Activated CD8-positive, alpha-beta T cell treated with anti-CD3 and anti-CD28 coated beads for 36 hours (primary cell): ENCODE measurements at regions not wholly inside any gene's neighbourhood (a gene's known extent, or its start where the extent isn't known, plus 50 kb on each side); places are given as distances from the start of the nearest gene placed in this dataset.

ENCODE experiments used
- ATAC-seq: fragments of 200-7000 bp; cut with Tn5 transposase; one replicate; pipeline ENCODE4 v1.10.0; 2021; ENCODE audit warnings: mild to moderate bottlenecking, moderate library complexity
- CTCF ChIA-PET: fragments of 350-600 bp; sonication (Branson Sonifier 250); formaldehyde crosslinking; loops from one replicate; lab custom pipeline; 2021; ENCODE audit warnings: antibody characterized with exemption; lab: Charles Lee
- POLR2A ChIA-PET: fragments of 350-600 bp; sonication (Branson Sonifier 250); formaldehyde crosslinking; loops from one replicate; lab custom pipeline; 2021; ENCODE audit warnings: antibody characterized with exemption; lab: Charles Lee
- DNase-seq: peaks from one replicate; pipeline ENCODE4 v3.0.0-alpha.2; 2020
- H3K27ac Mint-ChIP-seq: one replicate; pipeline ENCODE4 v1.8.0; 2021; ENCODE audit warnings: mild to moderate bottlenecking, mixed read lengths
- H3K27me3 Mint-ChIP-seq: one replicate; pipeline ENCODE4 v1.8.0; 2021; ENCODE audit warnings: mixed read lengths
- H3K36me3 Mint-ChIP-seq: one replicate; pipeline ENCODE4 v1.8.0; 2021; ENCODE audit warnings: low read depth, mixed read lengths
- H3K4me1 Mint-ChIP-seq: one replicate; pipeline ENCODE4 v1.8.0; 2021; ENCODE audit warnings: low read depth, mixed read lengths
- H3K4me3 Mint-ChIP-seq: one replicate; pipeline ENCODE4 v1.8.0; 2021; ENCODE audit warnings: mild to moderate bottlenecking, moderate library complexity, mixed read lengths
- H3K9me3 Mint-ChIP-seq: one replicate; pipeline ENCODE4 v1.8.0; 2021; ENCODE audit warnings: mixed read lengths
- intact Hi-C: fragments of 100-400 bp; cut with micrococcal nuclease; formaldehyde crosslinking; loops from one replicate; pipeline ENCODE4 v1.10.0; 2022
- TF ChIP-seq, protein P1 (sequence below): fragments of 200-600 bp; IDR thresholded peaks from one replicate; pipeline ENCODE4 v1.8.0; 2022; ENCODE audit warnings: antibody characterized with exemption, mild to moderate bottlenecking

DNA sequence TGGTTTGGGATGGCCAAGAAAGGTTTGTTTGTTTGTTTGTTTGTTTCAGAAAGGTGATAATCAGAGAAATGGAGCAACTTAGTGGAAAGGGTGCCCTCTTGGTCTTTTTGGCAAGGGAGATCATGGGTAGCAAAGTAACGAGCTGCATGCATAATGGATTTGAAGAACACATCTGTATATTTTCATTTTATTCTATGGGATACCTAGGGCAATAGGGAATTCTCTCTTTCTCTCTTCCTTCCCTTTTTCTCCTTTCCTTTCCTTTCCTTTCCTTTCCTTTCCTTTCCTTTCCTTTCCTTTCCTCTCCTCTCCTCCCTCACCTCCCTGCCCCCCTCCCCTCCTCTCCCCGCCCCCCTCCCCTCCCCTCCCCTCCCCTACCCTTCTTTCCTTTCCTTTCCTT is 492.1 kb downstream of the NEBL start:
- peaks cover 2% of the 10 kb centered on the region for H3K9me3 Mint-ChIP-seq
- no peak overlapping the region for H3K27ac Mint-ChIP-seq
- TF ChIP-seq, protein P1, sequence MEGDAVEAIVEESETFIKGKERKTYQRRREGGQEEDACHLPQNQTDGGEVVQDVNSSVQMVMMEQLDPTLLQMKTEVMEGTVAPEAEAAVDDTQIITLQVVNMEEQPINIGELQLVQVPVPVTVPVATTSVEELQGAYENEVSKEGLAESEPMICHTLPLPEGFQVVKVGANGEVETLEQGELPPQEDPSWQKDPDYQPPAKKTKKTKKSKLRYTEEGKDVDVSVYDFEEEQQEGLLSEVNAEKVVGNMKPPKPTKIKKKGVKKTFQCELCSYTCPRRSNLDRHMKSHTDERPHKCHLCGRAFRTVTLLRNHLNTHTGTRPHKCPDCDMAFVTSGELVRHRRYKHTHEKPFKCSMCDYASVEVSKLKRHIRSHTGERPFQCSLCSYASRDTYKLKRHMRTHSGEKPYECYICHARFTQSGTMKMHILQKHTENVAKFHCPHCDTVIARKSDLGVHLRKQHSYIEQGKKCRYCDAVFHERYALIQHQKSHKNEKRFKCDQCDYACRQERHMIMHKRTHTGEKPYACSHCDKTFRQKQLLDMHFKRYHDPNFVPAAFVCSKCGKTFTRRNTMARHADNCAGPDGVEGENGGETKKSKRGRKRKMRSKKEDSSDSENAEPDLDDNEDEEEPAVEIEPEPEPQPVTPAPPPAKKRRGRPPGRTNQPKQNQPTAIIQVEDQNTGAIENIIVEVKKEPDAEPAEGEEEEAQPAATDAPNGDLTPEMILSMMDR = no peak
- ATAC-seq (no peak), DNase-seq (no peak)
- CTCF ChIA-PET = no interaction called here
- no peaks in the 10 kb centered on the region for H3K36me3 Mint-ChIP-seq
- H3K27me3 Mint-ChIP-seq = no peaks in the 10 kb centered on the region
- POLR2A ChIA-PET = no interaction called here
- H3K4me1 Mint-ChIP-seq = no peaks in the 10 kb centered on the region
- intact Hi-C loops = no loop called here
- no peak overlapping the region for H3K4me3 Mint-ChIP-seq

DNA sequence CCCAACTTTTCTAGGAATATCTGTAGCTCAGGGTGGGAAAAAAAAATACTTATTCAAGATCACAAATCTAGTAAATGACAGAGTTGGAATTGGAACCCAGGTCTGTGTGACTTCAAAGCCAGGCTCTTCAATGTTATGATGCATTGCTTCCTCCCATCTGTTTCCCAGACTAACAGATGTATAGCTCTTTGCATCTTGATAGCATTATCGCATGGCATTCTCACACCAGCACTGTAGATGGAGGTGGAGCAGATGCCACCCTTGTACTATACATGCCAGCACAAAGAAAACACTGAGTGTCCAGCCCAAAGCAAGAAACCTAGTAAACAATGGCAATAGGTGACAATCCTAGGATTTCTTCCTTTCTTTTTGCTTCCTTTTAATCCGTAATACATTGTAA is 497.3 kb downstream of the NEBL start:
- Mint-ChIP-seq H3K4me1 (no peaks in the 10 kb centered on the region), H3K36me3 (no peaks in the 10 kb centered on the region), H3K4me3 (no peak overlapping the region), H3K9me3 (peaks cover 2% of the 10 kb centered on the region), H3K27ac (no peak overlapping the region), H3K27me3 (no peaks in the 10 kb centered on the region)
- intact Hi-C loops = no loop called here
- ChIA-PET POLR2A (no interaction called here), CTCF (no interaction called here)
- ATAC-seq = no peak
- TF ChIP-seq, protein P1 = no peak
- DNase-seq = no peak

DNA sequence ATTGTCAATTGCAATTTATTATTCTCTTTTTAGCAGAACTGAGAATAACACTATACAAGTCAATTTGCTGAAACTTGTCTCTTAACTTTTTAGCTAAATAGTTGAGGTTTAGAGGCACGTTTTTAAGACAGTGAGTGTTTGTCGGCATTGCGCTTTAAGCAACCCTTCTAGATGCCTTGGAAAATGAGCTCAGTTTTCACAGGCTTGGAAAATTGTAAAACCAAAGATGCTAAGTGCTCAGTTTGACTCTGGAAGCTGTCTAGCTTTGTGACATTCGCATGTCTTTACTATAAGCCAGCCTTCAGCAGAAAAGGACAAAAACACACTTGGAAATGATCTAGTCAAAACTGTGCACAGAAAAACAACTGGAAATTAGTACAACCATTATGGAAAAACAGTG is 500.4 kb downstream of the NEBL start:
- Mint-ChIP-seq H3K36me3 (no peaks in the 10 kb centered on the region), H3K4me1 (no peaks in the 10 kb centered on the region), H3K9me3 (peaks cover 2% of the 10 kb centered on the region), H3K4me3 (no peak overlapping the region), H3K27ac (no peak overlapping the region), H3K27me3 (no peaks in the 10 kb centered on the region)
- ChIA-PET POLR2A (no interaction called here), CTCF (no interaction called here)
- intact Hi-C loops = no loop called here
- DNase-seq (no peak), ATAC-seq (no peak)
- TF ChIP-seq, protein P1 = no peak

DNA sequence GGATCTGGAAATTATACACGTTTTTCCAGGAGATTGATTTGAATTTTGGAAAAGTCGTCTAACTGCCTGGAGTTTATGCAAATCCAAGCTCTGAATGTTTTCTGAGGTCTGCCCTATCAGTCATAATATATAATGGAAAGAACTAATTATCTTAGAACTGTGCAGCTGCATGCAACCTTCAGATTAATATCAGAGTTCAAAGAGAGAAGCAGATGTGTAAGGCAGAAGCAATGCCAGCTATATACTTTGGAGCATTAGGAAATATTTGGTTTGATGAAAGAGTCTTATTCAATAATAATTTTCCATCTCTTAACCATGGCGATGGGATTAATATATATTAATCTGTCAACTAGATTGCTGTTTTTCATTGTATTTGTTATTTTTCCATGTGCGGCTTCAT is 500.9 kb downstream of the NEBL start:
- POLR2A ChIA-PET = no interaction called here
- TF ChIP-seq, protein P1 = no peak
- Mint-ChIP-seq H3K4me1 (no peaks in the 10 kb centered on the region), H3K4me3 (no peak overlapping the region), H3K36me3 (no peaks in the 10 kb centered on the region), H3K9me3 (peaks cover 2% of the 10 kb centered on the region), H3K27ac (no peak overlapping the region), H3K27me3 (no peaks in the 10 kb centered on the region)
- intact Hi-C loops = no loop called here
- no peak for DNase-seq
- CTCF ChIA-PET = no interaction called here
- ATAC-seq = no peak

DNA sequence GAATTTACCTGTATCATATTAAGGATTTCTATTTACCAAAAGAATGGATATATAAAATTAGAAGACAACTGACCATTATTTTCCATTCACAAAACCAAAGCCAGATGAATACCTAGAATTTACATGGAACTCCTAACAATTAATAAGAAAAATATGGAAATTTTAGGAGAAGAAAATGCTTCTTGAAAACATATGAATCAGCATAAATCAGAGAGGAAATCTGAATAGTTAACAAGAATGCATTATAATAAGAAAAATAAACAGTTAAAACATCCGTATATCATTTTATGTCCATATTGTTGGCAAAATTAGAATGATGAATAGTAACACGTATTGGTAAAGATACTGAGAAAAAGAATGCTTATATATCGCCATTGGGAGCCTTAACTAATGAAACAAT is 505.5 kb downstream of the NEBL start:
- no peaks in the 10 kb centered on the region for H3K4me1 Mint-ChIP-seq
- no peaks in the 10 kb centered on the region for H3K27me3 Mint-ChIP-seq
- POLR2A ChIA-PET = no interaction called here
- CTCF ChIA-PET = no interaction called here
- no peaks in the 10 kb centered on the region for H3K36me3 Mint-ChIP-seq
- TF ChIP-seq, protein P1 = no peak
- intact Hi-C loops = no loop called here
- no peak overlapping the region for H3K4me3 Mint-ChIP-seq
- no peak for DNase-seq
- H3K27ac Mint-ChIP-seq = no peak overlapping the region
- H3K9me3 Mint-ChIP-seq = peaks cover 2% of the 10 kb centered on the region
- ATAC-seq = no peak
